GM12873 (cell line): ENCODE measurements at regions not wholly inside any gene's neighbourhood (a gene's known extent, or its start where the extent isn't known, plus 50 kb on each side); places are given as distances from the start of the nearest gene placed in this dataset.

Experiments
- TF ChIP-seq, protein P1 (sequence below): IDR thresholded peaks from 2 replicates; pipeline ENCODE4 v1.5.1; 2012; ENCODE audit warnings: low read depth, mild to moderate bottlenecking, moderate library complexity, low read length, control low read depth; ENCODE audit not compliant: insufficient read depth; ENCODE audit errors: missing control alignments

DNA sequence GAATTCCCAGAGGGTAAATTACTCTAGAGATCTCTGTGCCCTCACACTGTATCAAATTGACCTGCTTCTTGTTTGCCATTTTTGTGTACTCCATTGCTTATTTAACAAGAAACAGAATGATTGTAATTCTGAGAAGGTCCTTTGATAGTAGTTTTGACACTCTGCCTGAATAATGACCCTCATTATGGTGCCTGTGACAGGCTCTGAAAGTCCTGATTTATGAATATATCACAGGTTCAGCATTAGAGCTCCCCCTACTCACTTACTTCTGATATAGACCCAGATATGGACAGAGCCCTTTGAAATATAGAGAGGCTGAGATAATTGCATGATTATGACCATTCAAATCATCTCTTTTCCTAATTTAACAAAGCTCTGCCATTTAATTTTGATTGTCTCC is 465.2 kb downstream of the MDFIC start:
- TF ChIP-seq, protein P1, sequence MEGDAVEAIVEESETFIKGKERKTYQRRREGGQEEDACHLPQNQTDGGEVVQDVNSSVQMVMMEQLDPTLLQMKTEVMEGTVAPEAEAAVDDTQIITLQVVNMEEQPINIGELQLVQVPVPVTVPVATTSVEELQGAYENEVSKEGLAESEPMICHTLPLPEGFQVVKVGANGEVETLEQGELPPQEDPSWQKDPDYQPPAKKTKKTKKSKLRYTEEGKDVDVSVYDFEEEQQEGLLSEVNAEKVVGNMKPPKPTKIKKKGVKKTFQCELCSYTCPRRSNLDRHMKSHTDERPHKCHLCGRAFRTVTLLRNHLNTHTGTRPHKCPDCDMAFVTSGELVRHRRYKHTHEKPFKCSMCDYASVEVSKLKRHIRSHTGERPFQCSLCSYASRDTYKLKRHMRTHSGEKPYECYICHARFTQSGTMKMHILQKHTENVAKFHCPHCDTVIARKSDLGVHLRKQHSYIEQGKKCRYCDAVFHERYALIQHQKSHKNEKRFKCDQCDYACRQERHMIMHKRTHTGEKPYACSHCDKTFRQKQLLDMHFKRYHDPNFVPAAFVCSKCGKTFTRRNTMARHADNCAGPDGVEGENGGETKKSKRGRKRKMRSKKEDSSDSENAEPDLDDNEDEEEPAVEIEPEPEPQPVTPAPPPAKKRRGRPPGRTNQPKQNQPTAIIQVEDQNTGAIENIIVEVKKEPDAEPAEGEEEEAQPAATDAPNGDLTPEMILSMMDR = no peak

DNA sequence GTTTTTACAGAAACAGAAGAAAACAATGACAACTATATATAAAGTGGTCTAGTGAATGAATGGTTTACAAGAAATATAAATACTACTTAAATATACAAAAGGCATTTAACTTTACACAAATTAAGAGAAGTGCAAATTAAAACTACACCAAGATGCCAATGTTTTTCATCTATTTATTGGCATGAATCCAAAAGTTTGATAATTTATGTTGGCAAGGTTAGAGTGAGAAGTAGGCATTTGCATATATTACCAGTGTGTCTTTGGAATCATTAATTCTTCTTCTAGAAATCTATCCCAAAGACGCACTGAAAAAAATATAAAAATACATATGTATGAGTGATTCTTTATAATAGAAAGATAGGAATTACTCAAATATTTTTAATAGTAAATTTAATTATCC is 457.4 kb downstream of the MDFIC start:
- TF ChIP-seq, protein P1 = no peak

DNA sequence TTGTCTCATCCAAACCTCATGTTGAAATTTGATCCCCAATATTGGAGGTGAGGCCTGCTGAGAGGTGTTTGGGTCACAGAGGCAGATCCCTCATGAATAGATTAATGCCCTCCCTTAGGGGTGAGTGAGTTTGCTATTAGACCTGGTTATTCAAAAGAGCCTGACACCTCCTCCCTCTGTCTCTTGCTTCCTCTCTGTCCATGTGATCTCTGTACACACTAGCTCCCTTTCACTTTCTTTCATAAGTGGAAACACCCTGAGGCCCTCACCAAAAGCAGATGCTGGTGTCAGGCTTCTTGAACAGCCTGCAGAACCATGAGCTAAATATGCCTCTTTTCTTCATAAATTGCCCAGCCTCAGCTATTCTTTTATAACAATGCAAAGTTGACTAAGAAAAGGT is 447.1 kb downstream of the MDFIC start:
- TF ChIP-seq, protein P1 = no peak

DNA sequence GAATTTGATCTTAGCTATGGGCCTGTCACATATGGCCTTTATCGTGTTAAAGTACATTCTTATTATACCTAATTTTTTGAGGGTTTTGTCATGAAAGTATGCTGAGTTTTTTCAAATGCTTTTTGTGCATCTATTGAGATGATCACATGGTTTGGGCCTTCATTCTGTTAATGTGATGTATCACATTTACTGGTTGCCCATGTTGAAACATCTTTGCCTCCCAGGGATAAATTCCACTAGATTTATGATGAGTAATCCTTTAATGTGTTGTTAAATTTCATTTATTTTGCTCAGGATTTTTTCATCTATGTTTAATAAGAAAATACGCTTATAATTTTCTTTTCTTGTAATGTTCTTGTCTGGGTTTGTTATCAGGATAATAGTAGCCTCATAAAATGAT is 442.0 kb downstream of the MDFIC start:
- TF ChIP-seq, protein P1 = no peak

DNA sequence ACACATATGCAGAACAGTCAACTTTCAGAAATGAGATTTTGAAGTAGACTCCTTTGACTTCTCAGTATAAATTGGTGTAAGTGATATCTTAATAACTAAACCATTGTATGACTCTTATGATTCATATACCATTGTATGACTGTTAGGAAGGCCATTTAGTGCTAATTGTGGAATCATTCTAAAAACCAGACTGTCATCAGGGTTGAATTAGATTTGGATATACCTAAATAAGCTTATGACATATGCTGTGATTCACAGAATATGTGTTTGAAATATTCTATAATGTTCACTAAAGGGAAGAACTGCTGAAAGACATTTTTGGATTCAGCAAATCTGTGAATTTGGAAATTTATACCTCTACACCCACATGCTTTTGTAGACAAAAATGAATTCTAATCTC is 438.1 kb downstream of the MDFIC start:
- TF ChIP-seq, protein P1 = no peak

DNA sequence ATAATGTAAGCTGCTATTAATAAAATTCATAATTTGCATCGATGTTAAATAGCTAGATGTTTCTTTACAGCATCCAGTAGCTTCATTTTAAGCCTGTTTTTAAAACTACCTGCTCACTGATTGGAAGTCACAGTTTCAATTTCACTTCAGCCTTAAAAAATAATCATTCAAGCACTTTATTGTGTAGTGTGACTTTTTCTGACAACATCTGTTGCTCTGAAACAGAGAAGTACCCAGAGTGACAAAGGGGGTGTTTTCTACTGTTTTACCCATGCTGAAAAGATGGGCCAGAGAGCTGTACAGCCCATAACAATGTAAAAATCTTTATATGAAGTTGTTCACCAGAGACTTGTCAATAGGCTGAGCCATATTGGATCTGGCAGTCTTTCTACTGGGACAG is 437.2 kb downstream of the MDFIC start:
- TF ChIP-seq, protein P1 = no peak

DNA sequence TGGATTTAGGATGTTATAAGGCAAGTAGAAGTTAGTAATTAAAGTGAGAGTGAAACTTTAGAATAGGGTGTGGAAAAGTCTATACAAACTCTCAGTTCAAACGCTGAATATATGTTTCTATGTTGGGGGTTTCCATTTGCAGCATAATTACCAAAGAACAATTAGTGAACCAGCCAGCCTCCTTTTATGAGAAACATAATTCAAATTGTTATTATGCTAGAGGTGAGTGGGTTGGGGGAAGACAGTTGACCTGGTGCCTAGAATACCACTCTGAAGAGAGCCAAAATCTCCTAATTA is 435.8 kb downstream of the MDFIC start:
- TF ChIP-seq, protein P1 = no peak
